HepG2 (cell line): ENCODE measurements at regions not wholly inside any gene's neighbourhood (a gene's known extent, or its start where the extent isn't known, plus 50 kb on each side); places are given as distances from the start of the nearest gene placed in this dataset.

Experiments
- HOXA5 ChIP-seq: sonication (generic); formaldehyde crosslinking; IDR thresholded peaks from 2 replicates; pipeline ENCODE4 v1.4.0; 2020; ENCODE audit warnings: missing genetic modification reagents
- IKZF1 ChIP-seq: fragments of 450-650 bp; IDR thresholded peaks from 2 replicates; pipeline ENCODE4 v1.7.1; 2016
- KLF9 ChIP-seq: IDR thresholded peaks from 2 replicates; pipeline ENCODE4 v1.6.1; 2016; ENCODE audit warnings: low read depth
- MIXL1 ChIP-seq: IDR thresholded peaks from 2 replicates; pipeline ENCODE4 v1.6.1; 2016
- MTA3 ChIP-seq: sonication (generic); formaldehyde crosslinking; IDR thresholded peaks from 2 replicates; pipeline ENCODE4 v1.4.0; 2020; ENCODE audit warnings: missing genetic modification reagents
- PCBP1 ChIP-seq: fragments of 200-400 bp; formaldehyde crosslinking; IDR thresholded peaks from 2 replicates; pipeline ENCODE4 v1.6.1; 2017; ENCODE audit warnings: mild to moderate bottlenecking, low read depth, low read length, borderline replicate concordance
- RARA ChIP-seq: IDR thresholded peaks from 2 replicates; pipeline ENCODE4 v1.6.1; 2016; ENCODE audit warnings: missing genetic modification reagents, missing compliant biosample characterization
- RFX5 ChIP-seq: IDR thresholded peaks from 2 replicates; pipeline ENCODE4 v1.6.1; 2011; ENCODE audit warnings: low read depth, low read length, improper control_type of control experiment
- SOX6 ChIP-seq, 2 experiments: fragments of 450-650 bp in 1 of 2; sonication (generic) in 1 of 2; formaldehyde crosslinking in 1 of 2; IDR thresholded peaks; 2 replicates each; pipeline versions ENCODE4 v1.4.0 to v1.6.1; 2017 to 2020; ENCODE audit warnings: antibody characterized with exemption in 1 of 2, mild to moderate bottlenecking in 1 of 2, missing genetic modification reagents in 1 of 2
- TMF1 ChIP-seq: sonication (generic); formaldehyde crosslinking; IDR thresholded peaks from 2 replicates; pipeline ENCODE4 v1.8.1; 2022; ENCODE audit warnings: low read depth, missing genetic modification reagents
- ZNF382 ChIP-seq: sonication (generic); formaldehyde crosslinking; IDR thresholded peaks from 2 replicates; pipeline ENCODE4 v1.5.0; 2020; ENCODE audit warnings: missing genetic modification reagents, mild to moderate bottlenecking, borderline replicate concordance
- ZNF441 ChIP-seq: sonication (generic); formaldehyde crosslinking; IDR thresholded peaks from 2 replicates; pipeline ENCODE4 v1.7.0; 2021; ENCODE audit warnings: missing genetic modification reagents, borderline replicate concordance
- ZNF570 ChIP-seq: sonication (generic); formaldehyde crosslinking; IDR thresholded peaks from 2 replicates; pipeline ENCODE4 v1.4.0; 2020; ENCODE audit warnings: mild to moderate bottlenecking, missing genetic modification reagents, borderline replicate concordance
- ZNF670 ChIP-seq: sonication (generic); formaldehyde crosslinking; IDR thresholded peaks from 2 replicates; pipeline ENCODE4 v1.8.0; 2022; ENCODE audit warnings: mild to moderate bottlenecking, missing genetic modification reagents, borderline replicate concordance
- ZNF883 ChIP-seq: sonication (generic); formaldehyde crosslinking; IDR thresholded peaks from 2 replicates; pipeline ENCODE4 v1.5.1; 2020; ENCODE audit warnings: mild to moderate bottlenecking, missing genetic modification reagents; ENCODE audit errors: not compliant biosample characterization
- TF ChIP-seq, protein P1 (sequence below): sonication (generic); formaldehyde crosslinking; IDR thresholded peaks from 2 replicates; pipeline ENCODE4 v1.4.0; 2020; ENCODE audit warnings: missing genetic modification reagents, low read depth, mild to moderate bottlenecking, borderline replicate concordance
- TF ChIP-seq, protein P2 (sequence below): sonication (generic); formaldehyde crosslinking; IDR thresholded peaks from 2 replicates; pipeline ENCODE4 v1.8.0; 2022; ENCODE audit warnings: mild to moderate bottlenecking, missing genetic modification reagents
- TF ChIP-seq, protein P3 (sequence below): sonication (generic); formaldehyde crosslinking; IDR thresholded peaks from 2 replicates; pipeline ENCODE4 v1.5.0; 2020; ENCODE audit warnings: missing genetic modification reagents, mild to moderate bottlenecking, borderline replicate concordance
- TF ChIP-seq, protein P4 (sequence below): fragments of 450-650 bp; IDR thresholded peaks from 2 replicates; pipeline ENCODE4 v1.6.1; 2017; ENCODE audit warnings: mild to moderate bottlenecking
- TF ChIP-seq, protein P5 (sequence below): sonication (generic); formaldehyde crosslinking; IDR thresholded peaks from 2 replicates; pipeline ENCODE4 v1.5.1; 2020; ENCODE audit warnings: mild to moderate bottlenecking, moderate library complexity, missing genetic modification reagents
- TF ChIP-seq, protein P6 (sequence below): sonication (generic); formaldehyde crosslinking; IDR thresholded peaks from 2 replicates; pipeline ENCODE4 v1.9.0; 2022; ENCODE audit warnings: missing genetic modification reagents, mild to moderate bottlenecking, borderline replicate concordance

DNA sequence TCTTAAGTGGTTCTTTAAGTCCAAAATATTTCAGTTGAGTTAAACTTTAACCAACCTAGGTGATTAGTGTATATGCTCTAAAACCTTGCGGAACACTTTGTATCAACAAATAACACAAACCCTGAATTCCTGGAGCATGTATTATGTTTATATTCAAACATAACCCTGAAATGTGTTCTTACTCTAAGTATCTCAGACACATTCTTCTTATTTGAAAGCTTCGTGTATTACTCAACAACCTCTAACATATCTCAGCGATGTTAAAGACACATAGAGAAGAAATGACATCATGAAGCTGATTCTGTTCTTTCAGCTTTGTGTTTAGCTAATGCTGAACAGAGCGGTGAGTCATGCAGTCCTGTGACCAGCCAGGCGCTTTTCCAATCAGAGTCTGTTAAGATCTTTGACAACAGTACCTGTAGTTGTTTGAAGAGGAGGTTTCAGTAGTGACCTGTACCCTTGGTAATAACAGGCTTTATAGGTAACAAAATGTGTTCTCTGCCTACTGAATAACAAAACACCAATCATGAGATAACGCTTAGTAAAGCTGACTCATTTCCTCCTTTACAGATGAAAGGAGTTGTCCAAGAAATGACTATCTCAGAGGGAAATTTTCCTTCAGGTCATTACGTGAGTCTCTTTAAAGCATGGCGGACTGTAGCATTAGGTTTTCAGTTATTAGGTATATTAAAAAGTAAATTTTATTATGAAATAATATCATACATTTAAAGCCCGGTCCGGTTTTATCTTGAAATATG is 67.3 kb upstream of the KLF6 start (continued):
- TF ChIP-seq, protein P1, sequence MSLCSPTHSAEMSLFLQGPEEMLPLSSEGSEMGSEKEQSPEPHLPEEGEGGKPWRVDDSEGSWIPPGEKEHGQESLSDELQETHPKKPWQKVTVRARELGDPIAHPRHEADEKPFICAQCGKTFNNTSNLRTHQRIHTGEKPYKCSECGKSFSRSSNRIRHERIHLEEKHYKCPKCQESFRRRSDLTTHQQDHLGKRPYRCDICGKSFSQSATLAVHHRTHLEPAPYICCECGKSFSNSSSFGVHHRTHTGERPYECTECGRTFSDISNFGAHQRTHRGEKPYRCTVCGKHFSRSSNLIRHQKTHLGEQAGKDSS (CRISPR knock-in tag) = no peak
- peak; percentile 76 for TF ChIP-seq RARA
- TF ChIP-seq HOXA5 (CRISPR knock-in tag) = no peak
- TF ChIP-seq KLF9 (CRISPR knock-in tag) = no peak
- TF ChIP-seq, protein P2, sequence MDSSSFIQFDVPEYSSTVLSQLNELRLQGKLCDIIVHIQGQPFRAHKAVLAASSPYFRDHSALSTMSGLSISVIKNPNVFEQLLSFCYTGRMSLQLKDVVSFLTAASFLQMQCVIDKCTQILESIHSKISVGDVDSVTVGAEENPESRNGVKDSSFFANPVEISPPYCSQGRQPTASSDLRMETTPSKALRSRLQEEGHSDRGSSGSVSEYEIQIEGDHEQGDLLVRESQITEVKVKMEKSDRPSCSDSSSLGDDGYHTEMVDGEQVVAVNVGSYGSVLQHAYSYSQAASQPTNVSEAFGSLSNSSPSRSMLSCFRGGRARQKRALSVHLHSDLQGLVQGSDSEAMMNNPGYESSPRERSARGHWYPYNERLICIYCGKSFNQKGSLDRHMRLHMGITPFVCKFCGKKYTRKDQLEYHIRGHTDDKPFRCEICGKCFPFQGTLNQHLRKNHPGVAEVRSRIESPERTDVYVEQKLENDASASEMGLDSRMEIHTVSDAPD (CRISPR knock-in tag) = no peak
- no peak for TF ChIP-seq RFX5
- TF ChIP-seq, protein P3, sequence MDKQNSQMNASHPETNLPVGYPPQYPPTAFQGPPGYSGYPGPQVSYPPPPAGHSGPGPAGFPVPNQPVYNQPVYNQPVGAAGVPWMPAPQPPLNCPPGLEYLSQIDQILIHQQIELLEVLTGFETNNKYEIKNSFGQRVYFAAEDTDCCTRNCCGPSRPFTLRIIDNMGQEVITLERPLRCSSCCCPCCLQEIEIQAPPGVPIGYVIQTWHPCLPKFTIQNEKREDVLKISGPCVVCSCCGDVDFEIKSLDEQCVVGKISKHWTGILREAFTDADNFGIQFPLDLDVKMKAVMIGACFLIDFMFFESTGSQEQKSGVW (CRISPR knock-in tag) = no peak
- TF ChIP-seq ZNF883 (CRISPR knock-in tag) = no peak
- TF ChIP-seq, protein P4, sequence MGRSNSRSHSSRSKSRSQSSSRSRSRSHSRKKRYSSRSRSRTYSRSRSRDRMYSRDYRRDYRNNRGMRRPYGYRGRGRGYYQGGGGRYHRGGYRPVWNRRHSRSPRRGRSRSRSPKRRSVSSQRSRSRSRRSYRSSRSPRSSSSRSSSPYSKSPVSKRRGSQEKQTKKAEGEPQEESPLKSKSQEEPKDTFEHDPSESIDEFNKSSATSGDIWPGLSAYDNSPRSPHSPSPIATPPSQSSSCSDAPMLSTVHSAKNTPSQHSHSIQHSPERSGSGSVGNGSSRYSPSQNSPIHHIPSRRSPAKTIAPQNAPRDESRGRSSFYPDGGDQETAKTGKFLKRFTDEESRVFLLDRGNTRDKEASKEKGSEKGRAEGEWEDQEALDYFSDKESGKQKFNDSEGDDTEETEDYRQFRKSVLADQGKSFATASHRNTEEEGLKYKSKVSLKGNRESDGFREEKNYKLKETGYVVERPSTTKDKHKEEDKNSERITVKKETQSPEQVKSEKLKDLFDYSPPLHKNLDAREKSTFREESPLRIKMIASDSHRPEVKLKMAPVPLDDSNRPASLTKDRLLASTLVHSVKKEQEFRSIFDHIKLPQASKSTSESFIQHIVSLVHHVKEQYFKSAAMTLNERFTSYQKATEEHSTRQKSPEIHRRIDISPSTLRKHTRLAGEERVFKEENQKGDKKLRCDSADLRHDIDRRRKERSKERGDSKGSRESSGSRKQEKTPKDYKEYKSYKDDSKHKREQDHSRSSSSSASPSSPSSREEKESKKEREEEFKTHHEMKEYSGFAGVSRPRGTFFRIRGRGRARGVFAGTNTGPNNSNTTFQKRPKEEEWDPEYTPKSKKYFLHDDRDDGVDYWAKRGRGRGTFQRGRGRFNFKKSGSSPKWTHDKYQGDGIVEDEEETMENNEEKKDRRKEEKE = no peak
- no peak for TF ChIP-seq TMF1 (CRISPR knock-in tag)
- no peak for TF ChIP-seq MTA3 (CRISPR knock-in tag)
- TF ChIP-seq, protein P5, sequence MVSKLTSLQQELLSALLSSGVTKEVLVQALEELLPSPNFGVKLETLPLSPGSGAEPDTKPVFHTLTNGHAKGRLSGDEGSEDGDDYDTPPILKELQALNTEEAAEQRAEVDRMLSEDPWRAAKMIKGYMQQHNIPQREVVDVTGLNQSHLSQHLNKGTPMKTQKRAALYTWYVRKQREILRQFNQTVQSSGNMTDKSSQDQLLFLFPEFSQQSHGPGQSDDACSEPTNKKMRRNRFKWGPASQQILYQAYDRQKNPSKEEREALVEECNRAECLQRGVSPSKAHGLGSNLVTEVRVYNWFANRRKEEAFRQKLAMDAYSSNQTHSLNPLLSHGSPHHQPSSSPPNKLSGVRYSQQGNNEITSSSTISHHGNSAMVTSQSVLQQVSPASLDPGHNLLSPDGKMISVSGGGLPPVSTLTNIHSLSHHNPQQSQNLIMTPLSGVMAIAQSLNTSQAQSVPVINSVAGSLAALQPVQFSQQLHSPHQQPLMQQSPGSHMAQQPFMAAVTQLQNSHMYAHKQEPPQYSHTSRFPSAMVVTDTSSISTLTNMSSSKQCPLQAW (CRISPR knock-in tag) = peak; percentile 73
- no peak for TF ChIP-seq ZNF441 (CRISPR knock-in tag)
- no peak for TF ChIP-seq PCBP1
- TF ChIP-seq ZNF670 (CRISPR knock-in tag) = no peak
- TF ChIP-seq IKZF1 = no peak
- TF ChIP-seq MIXL1 (CRISPR knock-in tag) = peak; percentile 79; the same call in 1 of the 2 replicates
- no peak for TF ChIP-seq ZNF570
- TF ChIP-seq, protein P6, sequence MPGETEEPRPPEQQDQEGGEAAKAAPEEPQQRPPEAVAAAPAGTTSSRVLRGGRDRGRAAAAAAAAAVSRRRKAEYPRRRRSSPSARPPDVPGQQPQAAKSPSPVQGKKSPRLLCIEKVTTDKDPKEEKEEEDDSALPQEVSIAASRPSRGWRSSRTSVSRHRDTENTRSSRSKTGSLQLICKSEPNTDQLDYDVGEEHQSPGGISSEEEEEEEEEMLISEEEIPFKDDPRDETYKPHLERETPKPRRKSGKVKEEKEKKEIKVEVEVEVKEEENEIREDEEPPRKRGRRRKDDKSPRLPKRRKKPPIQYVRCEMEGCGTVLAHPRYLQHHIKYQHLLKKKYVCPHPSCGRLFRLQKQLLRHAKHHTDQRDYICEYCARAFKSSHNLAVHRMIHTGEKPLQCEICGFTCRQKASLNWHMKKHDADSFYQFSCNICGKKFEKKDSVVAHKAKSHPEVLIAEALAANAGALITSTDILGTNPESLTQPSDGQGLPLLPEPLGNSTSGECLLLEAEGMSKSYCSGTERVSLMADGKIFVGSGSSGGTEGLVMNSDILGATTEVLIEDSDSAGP (CRISPR knock-in tag) = no peak
- TF ChIP-seq ZNF382 = no peak
- no peak for TF ChIP-seq SOX6 (IDR thresholded peaks at IDR 0.05)
- peak; percentile 77 for TF ChIP-seq SOX6 (CRISPR knock-in tag; IDR thresholded peaks at IDR 0.05)
